Upper lobe of left lung (tissue), 6 donors: ENCODE measurements at regions not wholly inside any gene's neighbourhood (a gene's known extent, or its start where the extent isn't known, plus 50 kb on each side); places are given as distances from the start of the nearest gene placed in this dataset.
"Not testable (repeated sequence)": the region's sequence is repeated elsewhere in the genome, so short reads cannot be mapped to it uniquely, and the experiment has no call there.

ENCODE experiments used
- ATAC-seq, 2 donors: fragments of 200-7000 bp; cut with Tn5 transposase; one replicate each; pipeline ENCODE4 v1.9.1; 2022; ENCODE audit warnings: mild to moderate bottlenecking in 2 of 2, moderate library complexity in 2 of 2; ENCODE audit not compliant: low FRiP score in 2 of 2
- DNase-seq, 2 donors: peaks; one replicate each; pipeline ENCODE4 v3.0.0-alpha.2; 2019 to 2020
- H3K27ac ChIP-seq, 4 donors: fragments of 200-600 bp; sonication (generic); one replicate each; pipeline ENCODE4 v1.5.1; 2016 to 2019
- H3K27me3 ChIP-seq, 4 donors: fragments of 200-600 bp; sonication (generic); one replicate each; pipeline ENCODE4 v1.5.1; 2017 to 2019
- H3K36me3 ChIP-seq, 4 donors: fragments of 200-600 bp; sonication (generic); one replicate each; pipeline ENCODE4 v1.5.1; 2016 to 2019
- H3K4me1 ChIP-seq, 4 donors: fragments of 200-600 bp; sonication (generic); one replicate each; pipeline ENCODE4 v1.5.1; 2018 to 2019
- H3K4me3 ChIP-seq, 4 donors: fragments of 200-600 bp; sonication (generic); one replicate each; pipeline ENCODE4 v1.5.1; 2017 to 2019; ENCODE audit warnings: mild to moderate bottlenecking in 2 of 4, moderate library complexity in 1 of 4
- H3K9me3 ChIP-seq, 4 donors: fragments of 200-600 bp; sonication (generic); one replicate each; pipeline ENCODE4 v1.5.1; 2018 to 2019
- EP300 ChIP-seq, 4 donors: sonication (generic); formaldehyde crosslinking; IDR thresholded peaks; one replicate each; pipeline ENCODE4 v1.5.1; 2017; ENCODE audit warnings: antibody characterized with exemption in 4 of 4, control low read depth in 2 of 4
- POLR2A ChIP-seq, 4 donors: fragments of 450-650 bp; IDR thresholded peaks; one replicate each; pipeline ENCODE4 v1.5.1; 2016 to 2017; ENCODE audit warnings: antibody characterized with exemption in 4 of 4, mild to moderate bottlenecking in 2 of 4
- POLR2AphosphoS5 ChIP-seq, 2 donors: sonication (generic); formaldehyde crosslinking; IDR thresholded peaks; one replicate each; pipeline ENCODE4 v1.5.1; 2017; ENCODE audit warnings: antibody characterized with exemption in 2 of 2
- WGBS, 2 donors: methylation state at CpG; one replicate each; pipeline ENCODE4 v1.1.5; 2017 to 2018; 5-methylcytosine and 5-hydroxymethylcytosine counted together
- TF ChIP-seq, protein P1 (sequence below), 6 experiments: fragments of 450-650 bp in 4 of 6; fragments of 200-600 bp in 2 of 6; sonication (generic) in 2 of 6; IDR thresholded peaks; one replicate each; pipeline ENCODE4 v1.5.1; 2016 to 2019; ENCODE audit warnings: antibody characterized with exemption in 6 of 6
- donor health status: DM: no; HTN: no; CAD: no; lungs with moderate emphysema.
- donor health status: DM: no; HTN: yes; CAD: no; lungs with severe emphysema.

DNA sequence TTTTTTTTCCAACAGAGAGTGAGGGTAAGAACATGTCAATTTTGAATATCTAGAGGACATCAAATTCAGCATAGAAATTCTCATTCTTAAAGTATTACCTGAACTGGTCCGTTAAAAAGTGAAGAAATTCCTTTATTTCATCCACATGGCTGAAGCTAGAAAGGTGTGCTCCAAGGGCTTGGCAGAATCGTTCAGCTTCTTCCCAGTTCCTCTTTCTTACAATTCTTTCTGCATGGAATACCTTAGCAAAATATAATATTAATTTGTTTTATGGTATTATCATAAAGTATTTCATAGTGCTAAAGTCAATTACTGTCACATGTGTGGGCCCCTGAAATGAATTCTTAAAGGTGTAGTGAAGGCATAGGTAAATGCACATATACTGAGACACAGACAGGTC, 74.3 kb upstream of the CD302 start:
- DNase-seq, result no peak
- Histone ChIP-seq H3K27me3 (no peaks in the 10 kb centered on the region), H3K36me3 (no peaks in the 10 kb centered on the region), H3K4me1 (no peaks in the 10 kb centered on the region), H3K27ac (no peak overlapping the region), H3K4me3 (no peak overlapping the region), H3K9me3 (no peaks in the 10 kb centered on the region)
- ATAC-seq, result no peak
- TF ChIP-seq EP300 (IDR thresholded peaks at IDR 0.05), result no peak
- TF ChIP-seq, protein P1, sequence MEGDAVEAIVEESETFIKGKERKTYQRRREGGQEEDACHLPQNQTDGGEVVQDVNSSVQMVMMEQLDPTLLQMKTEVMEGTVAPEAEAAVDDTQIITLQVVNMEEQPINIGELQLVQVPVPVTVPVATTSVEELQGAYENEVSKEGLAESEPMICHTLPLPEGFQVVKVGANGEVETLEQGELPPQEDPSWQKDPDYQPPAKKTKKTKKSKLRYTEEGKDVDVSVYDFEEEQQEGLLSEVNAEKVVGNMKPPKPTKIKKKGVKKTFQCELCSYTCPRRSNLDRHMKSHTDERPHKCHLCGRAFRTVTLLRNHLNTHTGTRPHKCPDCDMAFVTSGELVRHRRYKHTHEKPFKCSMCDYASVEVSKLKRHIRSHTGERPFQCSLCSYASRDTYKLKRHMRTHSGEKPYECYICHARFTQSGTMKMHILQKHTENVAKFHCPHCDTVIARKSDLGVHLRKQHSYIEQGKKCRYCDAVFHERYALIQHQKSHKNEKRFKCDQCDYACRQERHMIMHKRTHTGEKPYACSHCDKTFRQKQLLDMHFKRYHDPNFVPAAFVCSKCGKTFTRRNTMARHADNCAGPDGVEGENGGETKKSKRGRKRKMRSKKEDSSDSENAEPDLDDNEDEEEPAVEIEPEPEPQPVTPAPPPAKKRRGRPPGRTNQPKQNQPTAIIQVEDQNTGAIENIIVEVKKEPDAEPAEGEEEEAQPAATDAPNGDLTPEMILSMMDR (IDR thresholded peaks at IDR 0.05), result no peak
- TF ChIP-seq POLR2A (IDR thresholded peaks at IDR 0.05), result no peak
- no peak for TF ChIP-seq POLR2AphosphoS5 (IDR thresholded peaks at IDR 0.05)
- WGBS, 2 donors, result 90 to 91% methylated on average over 2 of the region's 2 CpGs

DNA sequence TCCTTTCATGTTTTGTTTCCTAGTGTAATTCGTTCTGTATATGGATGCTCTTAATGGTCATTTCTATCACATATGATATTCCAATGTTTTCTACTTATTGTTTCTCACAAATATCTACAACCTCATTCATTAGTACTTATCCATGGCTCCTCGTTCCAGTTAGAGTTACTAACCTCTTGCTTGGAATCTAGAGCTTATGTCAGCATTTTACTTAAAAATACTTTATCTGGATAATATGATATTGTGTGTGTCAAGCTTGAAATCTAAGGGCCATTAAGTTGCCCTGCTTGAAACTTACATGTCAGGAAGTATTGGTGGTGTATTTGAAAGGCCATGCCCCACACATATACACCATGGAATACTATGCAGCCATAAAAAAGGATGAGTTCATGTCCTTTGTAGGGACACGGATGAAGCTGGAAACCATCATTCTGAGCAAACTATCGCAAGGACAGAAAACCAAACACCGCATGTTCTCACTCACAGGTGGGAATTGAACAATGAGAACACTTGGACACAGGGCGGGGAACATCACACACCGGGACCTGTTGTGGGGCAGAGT, 70.7 kb upstream of the CD302 start:
- H3K4me1 ChIP-seq, H3K27me3 ChIP-seq, H3K9me3 ChIP-seq, H3K4me3 ChIP-seq, ATAC-seq, H3K27ac ChIP-seq, H3K36me3 ChIP-seq, DNase-seq: not testable (repeated sequence)
- 81 to 90% methylated on average over 7 of the region's 7 CpGs for WGBS, 2 donors

DNA sequence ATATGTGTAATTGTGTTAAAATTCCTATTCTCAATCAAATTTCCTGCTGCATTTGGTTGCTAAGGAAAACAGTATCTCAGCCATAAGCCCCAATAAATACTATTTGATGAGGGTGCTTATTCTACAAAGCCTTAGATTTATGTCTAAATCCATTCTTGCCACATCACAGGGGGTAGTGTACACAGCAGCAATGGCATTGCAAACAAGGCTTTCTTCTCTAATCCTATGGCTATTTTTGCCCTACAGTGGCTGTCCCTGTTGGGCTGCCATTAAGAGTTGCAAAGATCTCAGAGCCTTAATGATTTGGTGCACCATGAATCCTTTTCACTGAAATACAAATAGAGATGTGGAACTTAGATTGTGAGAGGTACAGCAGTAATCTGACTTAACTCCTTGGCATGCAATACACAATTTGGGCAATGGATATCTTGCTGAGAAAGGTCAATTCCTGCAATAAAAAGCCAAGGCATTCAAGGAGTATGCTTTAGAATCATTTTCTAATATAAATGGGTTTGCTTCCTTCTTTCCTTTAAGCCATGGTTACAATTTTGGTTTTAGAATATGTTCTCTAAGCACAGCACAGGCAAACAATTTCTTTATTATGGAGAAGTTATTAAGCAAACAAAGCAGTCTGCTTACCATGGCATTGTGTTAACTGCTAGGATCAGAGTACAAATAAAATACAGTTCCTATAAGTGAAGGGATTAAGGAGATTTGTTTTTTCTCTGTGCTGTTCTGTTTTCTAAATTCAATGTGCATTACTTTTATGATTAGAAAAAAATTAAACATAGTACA, 69.8 kb upstream of the CD302 start:
- Histone ChIP-seq H3K4me3 (no peak overlapping the region), H3K4me1 (no peaks in the 10 kb centered on the region), H3K9me3 (no peaks in the 10 kb centered on the region), H3K36me3 (no peaks in the 10 kb centered on the region), H3K27me3 (no peaks in the 10 kb centered on the region), H3K27ac (no peak overlapping the region)
- ATAC-seq (no peak), DNase-seq (no peak)
- no peak for TF ChIP-seq POLR2A (IDR thresholded peaks at IDR 0.05)
- no peak for TF ChIP-seq EP300 (IDR thresholded peaks at IDR 0.05)
- TF ChIP-seq POLR2AphosphoS5 (IDR thresholded peaks at IDR 0.05), result no peak
- TF ChIP-seq, protein P1 (IDR thresholded peaks at IDR 0.05), result no peak

DNA sequence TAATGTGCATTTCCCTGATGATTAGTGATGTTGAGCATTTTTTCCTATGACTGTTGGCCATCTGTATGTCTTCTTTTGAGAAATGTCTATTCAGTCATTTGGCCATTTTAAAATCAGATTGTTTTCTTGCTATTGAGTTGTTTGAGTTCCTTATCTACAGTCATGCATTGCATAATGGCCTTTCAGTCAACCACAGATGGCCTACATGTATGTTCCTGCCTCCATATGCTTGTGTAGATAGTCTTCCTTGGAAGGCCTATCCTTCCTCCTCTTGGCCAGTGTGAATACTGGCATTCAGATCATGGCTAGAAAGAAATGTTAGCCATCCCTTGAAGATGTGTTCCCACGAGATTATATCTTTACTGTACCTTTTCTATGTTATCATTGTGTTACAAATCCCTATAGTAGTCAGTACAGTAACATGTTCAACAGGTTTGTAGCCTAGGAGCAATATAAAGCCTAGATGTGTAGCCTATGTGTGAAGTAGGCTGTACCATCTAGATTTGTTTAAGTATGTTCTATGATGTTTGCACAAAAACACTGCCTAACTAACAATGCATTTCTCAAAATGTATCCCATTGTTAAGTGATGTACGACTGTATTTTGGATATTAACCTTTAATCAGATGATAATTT, 65.6 kb upstream of the CD302 start:
- ATAC-seq, result no peak
- no peak overlapping the region for H3K27ac ChIP-seq

More for the DNA sequence above, 65.6 kb upstream of the CD302 start:
- H3K4me1 ChIP-seq, result no peaks in the 10 kb centered on the region
- H3K4me3 ChIP-seq, result no peak overlapping the region
- H3K36me3 ChIP-seq, result no peaks in the 10 kb centered on the region
- no peak for DNase-seq
- no peaks in the 10 kb centered on the region for H3K27me3 ChIP-seq
- no peaks in the 10 kb centered on the region for H3K9me3 ChIP-seq
- 50 to 55% methylated on average over 2 of the region's 2 CpGs for WGBS, 2 donors
- no peak for TF ChIP-seq POLR2A (IDR thresholded peaks at IDR 0.05)
- TF ChIP-seq, protein P1 (IDR thresholded peaks at IDR 0.05), result no peak
- TF ChIP-seq EP300 (IDR thresholded peaks at IDR 0.05), result no peak
- TF ChIP-seq POLR2AphosphoS5 (IDR thresholded peaks at IDR 0.05), result no peak
